NCI-H1417 treated with DMSO at 0.1 percent for 48 hours (cell line): ENCODE measurements at regions not wholly inside any gene's neighbourhood (a gene's known extent, or its start where the extent isn't known, plus 50 kb on each side); places are given as distances from the start of the nearest gene placed in this dataset.

Experiments
- DNase-seq: peaks from one replicate; lab custom pipeline; 2025; lab: John Stamatoyannopoulos, UW

DNA sequence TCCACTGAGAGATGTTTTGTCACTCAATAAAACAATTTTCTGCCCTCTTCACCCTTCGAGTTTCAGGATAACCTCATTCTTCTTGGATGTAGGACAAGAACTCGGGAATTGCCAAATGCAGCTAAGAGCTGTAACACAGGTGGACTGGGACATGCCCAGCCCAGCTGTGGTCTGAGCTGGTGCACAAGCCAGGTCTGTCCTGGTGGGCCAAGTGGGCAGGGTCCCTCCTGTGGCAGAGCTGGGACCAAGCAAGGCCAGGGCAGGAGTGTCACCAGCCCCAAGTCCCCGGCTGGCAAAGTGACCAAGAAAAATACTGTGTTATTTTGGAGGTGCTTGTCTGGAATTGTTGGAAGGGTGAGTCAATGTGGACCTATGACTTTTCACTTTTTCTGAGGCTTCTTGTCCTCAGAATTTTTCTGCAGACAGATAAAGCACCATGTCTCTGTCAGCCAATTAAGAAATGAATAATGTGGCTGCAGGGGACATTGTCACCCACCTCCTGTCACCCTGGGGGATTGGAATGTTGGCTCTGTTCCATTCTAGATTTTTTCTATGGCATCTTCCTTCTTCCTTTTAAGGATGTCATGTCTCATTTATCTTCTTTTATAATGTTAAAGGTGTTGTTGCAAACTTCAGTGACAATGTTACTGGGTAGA lies 645.2 kb upstream of the EPHA6 start:
- DNase-seq: no peak

DNA sequence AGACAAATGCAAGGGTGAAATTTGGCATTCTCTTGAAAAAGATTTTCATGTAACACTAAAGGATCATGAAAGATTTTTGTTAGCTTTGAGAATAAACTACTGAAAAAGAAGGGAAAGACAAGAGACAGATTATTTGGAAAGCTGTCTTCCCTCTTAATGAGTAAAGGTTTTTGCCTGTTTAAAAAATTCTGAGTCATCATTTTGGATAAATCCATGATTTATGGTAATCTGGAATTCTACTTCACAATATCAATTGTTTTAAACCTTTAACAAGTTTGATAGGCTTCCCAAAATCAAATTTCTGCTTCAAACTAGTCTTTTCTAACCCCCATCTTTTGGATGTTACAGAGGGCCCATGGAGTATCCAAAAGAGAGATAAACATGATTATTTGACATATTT lies 641.5 kb upstream of the EPHA6 start:
- no peak for DNase-seq

DNA sequence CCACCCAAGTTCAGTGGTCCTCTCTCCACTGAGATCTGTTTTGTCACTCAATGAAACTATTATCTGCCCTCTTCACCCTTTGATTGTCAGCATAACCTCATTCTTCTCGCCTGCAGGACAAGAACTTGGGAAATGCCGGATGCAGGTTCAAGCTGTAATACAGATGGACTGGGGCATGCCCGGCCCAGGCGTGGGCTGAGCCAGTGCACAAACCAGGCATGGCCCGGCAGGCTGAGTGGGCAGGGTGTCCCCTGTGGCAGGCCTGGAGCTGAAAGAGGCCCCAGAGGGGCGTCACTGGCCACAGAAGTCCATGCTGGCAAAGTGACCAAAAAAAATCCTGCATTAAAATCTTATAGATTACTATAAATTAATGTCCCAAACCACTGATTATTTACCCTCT lies 638.9 kb upstream of the EPHA6 start:
- DNase-seq: no peak

DNA sequence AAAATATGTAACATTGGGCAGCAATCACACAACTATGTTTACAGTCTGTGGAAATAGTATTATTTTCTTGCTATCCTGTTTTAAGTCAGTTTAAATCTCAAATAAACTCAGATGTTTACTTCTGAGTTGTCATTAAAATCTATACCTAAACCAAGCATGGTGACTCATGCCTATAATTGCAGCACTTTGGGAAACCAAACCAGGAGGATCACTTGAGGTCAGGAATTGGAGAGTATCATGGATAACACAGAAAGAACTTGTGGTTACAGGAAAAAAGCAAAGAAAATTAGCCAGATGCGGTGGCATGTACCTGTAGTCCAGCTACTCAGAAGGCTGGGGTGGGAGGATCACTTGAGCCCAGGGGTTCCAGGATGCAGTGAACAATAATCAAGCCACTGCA lies 631.6 kb upstream of the EPHA6 start:
- no peak for DNase-seq

DNA sequence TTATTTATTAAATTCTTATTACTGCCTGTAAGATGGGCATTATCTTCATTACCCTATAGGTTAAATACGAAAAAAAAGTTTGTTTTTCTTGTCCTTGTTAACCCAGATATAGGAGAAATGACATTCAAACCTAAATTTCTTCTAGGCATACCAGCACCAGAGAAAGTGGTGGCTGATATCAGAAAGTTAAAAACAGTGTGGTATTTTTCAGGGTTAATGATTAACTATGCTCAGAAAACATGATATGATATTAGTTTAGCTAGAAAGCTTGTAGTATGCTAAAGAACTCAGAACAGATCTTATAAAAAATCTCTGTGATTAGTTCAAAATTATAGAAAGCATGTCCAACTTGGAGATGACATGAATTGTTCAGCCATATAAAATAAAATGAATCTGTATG lies 630.5 kb upstream of the EPHA6 start:
- DNase-seq: no peak

DNA sequence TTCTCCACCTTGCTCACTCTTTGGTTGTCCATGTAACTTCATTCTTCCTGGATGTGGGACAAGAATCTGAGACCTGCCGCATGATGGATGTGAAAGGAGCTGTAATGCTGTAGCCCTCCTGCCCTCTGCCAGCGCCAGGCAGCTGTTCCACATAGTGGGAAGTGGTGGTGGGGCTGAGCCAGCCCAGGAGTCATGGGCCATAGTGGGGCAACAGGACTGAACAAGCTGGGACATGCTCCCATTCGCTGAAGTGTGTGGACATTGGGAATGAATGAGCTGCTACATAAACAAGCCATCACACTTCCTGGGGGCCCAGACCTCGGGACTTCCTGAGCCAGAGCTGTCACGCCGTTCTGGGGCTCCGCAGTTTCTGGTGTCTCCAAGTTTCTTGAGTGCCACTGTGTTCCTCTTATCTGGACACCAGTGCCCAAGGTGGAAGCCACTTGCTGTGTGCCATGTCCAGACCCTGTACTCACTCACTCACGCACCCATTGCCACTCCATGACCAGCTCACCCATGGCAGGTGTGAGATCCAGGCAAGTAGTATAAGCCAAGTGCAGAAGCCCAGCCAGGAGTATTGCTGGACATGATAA lies 624.3 kb upstream of the EPHA6 start:
- no peak for DNase-seq

DNA sequence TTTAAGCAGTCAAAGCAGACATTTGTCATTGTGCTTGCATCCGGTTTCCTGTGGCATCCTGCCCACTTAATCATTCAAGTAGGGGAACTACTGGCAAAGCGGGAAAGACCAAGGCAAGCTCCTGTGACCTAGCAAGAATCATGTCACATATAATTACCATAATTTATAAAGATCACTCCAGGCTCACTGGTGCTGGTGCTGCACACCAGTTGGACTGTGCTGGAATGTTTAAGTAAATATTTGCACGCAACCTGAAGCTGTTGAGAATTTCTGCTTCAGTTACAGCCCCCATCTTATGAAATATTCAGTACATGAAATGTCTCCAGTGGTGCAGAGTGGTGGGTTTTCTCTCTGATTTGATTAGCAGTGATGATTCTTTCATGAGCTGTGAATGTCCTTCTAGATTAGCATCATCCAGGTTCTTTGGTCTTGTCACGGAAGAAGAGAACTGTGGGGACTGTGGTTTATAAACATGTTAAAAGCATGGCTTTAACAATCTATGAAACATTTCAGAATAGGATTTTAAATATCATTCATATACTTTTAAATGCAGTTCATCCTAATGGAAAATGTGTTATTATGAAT lies 621.3 kb upstream of the EPHA6 start:
- no peak for DNase-seq

DNA sequence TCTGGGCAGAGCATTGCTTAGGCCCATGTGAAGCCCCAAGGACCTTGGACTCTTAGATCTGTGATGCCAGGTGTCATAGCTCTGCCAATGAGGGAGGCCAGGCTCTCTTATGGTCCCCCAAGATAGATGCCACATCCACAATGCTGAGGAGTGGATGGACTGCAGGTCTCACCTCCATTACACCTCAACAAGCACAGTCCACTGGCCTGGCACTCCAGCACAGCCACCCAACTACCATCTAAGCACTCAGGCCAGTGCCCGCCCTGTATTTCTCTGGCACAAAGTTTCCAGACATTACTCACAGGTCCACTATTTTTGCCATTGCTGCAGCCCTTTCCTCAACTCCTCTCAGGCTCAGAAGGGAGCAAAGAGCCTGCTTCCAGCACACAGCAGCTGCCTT lies 613.5 kb upstream of the EPHA6 start:
- DNase-seq: no peak

DNA sequence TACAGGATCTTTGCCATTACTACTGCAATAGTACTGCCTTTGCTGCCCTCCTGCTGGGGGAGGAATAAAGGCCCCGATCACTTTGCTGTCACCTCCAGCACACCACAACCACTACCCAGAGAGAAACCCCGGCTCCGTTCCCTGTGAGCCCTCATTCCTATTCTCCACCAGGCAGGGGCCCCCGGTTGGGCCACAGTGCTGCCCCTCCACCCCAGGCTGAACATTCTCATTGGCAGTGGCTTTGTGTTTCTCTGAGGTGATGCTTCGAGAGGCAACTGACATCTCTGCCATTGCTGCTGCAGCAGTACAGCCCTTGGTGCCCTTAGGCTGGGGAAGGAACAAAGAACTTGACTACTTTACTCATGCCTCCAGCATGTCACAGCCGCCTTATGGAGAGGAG lies 612.9 kb upstream of the EPHA6 start:
- DNase-seq: no peak

DNA sequence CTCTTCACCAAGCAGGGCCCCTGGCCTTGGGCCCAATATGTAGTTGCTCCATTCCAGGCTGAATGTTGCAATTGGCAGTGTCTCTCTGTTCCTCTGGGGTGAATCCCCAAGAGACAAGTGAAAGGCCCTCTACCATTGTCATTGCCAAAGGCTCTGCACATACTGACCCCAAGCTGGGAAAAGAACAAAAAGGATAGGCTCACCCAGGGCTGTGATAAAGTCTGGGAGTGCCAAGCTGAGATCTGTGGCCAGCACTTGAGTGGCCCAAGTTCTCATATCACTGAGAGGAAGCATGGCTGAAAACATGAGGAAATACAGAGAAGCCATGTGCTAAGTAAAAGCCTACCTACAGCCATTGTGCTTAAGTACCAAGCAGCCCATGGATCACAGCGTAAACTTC lies 612.2 kb upstream of the EPHA6 start:
- DNase-seq: no peak

DNA sequence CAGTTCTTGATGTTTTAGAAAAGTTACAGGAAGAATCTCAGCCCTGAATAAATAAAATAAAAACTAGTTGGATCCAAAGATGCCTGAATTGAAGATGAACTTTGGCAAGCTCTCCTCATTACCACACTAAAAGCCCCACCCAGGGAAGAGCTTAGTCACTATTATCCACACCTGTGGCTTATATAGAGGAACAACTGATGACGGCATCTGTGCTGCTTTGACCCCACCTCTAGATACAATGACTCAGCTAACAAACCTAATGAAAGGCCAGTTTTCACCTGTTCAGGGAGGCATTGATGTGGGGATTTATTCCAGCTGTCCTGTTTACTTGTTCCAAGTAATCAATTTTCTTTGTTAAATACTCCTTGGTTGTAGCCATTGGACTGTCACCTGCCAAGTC lies 604.7 kb upstream of the EPHA6 start:
- no peak for DNase-seq

DNA sequence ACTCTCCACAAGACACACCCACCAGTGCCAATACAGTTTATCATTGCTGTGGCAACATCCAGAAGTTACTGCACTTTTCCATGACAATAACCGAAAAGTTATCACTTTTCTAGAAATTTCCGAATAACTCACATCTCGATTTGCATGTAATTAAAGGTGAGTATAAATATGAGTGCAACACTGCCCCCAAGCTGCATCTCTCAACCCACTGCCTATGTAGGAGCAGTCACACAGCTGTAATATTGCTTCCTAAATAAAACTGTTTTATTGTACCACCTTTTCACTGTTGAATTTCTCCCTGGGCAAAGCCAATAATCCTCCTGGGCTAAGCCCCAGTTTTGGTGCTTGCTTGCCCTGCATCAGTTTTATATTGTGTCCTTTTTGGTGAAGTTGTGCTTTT lies 601.0 kb upstream of the EPHA6 start:
- no peak for DNase-seq

DNA sequence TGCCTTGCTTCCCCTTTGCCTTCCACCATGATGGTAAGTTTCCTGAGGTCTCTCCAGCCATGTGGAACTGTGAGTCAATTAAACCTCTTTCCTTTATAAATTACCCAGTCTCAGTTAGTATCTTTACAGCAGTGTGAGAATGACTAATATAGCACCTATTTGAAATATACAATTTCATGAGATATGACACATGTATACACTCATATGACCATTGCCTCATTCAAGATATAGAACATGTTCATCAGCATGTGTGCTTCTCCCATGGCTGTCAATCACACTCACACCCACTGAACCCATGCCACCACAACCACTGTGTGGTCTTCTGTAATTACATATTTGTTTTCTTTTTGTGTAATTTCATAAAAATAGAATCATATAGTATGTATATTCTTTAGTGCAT lies 599.5 kb upstream of the EPHA6 start:
- no peak for DNase-seq

DNA sequence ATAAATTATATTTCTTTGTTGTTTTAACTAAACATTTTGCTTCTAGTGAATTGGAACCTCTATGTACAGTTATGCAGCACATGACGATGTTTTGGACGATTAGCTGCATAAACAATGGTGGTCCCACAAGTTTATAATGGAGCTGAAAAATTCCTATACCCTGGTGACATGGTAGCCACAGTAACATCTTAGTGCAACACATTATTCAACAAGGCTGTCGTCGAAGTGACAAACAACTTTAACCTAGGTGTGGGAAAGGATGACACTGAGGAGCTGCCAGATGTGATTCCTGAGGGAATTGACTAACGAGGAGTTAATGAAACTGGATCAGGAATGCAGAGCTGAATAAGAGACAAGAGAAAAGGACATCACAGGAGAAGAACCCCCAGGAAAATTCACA lies 588.9 kb upstream of the EPHA6 start:
- DNase-seq: no peak

DNA sequence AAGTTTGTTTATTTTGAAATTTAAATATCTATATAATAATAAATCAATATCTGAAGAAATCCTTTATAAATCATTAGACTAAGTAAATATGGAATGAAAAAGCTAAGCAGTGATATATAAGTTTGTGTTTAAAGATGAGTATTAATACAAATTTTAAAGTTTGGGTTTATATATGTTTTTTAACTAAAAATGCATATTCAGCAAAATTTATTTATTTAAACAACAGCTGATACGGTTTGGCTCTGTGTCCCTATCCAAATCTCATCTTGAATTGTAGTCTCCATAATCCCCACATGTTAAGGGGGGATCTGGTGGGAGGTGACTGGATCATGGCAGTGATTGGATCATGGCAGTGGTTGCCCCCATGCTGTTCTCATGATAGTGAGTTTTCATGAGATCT lies 580.7 kb upstream of the EPHA6 start:
- DNase-seq: no peak

DNA sequence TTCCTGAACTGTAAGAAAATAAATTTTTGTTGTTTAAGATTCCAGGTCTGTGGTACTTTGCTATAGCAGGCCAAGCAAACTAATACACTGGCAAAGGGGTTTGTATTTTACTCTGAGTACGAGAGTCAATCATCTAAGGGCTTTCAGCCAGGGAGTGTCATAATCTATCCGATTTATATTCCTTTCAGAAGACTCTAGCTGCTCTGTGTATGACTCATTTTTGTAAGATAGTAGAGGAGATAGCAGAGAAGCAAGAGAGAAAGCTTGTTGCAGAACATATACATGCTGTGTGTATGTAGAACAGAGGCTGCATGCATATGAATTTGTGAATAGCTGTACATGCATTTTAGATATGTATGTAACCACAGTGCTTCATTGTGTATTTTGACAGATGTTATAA lies 577.9 kb upstream of the EPHA6 start:
- DNase-seq: no peak

DNA sequence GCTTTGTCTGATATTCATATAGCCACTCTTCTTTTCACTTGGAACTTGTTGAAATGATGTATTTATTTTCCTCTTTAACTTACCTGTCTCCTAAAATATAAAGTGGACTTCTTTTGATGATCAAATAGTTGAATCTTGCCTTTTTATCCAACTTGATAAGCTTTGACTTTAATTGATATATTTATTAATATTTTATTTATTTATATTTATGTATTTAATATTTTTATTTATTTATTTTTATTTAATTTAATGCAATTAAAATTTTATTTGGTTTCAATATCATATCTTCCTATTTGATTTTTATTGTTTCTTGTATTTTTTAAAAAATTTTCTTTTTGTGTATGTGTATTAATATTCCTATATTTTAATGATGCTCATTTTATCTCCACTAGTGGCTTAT lies 555.1 kb upstream of the EPHA6 start:
- DNase-seq: no peak

DNA sequence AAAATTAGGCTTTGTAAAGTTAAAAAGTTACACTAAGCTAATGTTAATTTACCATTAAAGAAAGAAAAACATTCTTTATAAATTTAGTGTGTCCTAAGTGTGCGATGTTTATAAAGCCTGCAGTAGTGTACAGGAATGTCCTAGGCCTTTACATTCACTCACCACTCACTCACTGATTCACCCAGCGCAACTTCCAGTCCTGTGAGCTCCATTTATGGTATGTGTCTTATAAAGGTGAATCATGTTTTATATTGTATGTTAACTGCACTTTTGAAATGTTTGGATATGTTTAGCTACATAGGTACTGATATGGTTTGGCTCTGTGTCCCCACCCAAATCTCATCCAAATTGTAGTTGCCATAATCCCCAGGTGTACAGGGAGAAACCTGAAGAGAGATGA lies 549.7 kb upstream of the EPHA6 start:
- DNase-seq: no peak

DNA sequence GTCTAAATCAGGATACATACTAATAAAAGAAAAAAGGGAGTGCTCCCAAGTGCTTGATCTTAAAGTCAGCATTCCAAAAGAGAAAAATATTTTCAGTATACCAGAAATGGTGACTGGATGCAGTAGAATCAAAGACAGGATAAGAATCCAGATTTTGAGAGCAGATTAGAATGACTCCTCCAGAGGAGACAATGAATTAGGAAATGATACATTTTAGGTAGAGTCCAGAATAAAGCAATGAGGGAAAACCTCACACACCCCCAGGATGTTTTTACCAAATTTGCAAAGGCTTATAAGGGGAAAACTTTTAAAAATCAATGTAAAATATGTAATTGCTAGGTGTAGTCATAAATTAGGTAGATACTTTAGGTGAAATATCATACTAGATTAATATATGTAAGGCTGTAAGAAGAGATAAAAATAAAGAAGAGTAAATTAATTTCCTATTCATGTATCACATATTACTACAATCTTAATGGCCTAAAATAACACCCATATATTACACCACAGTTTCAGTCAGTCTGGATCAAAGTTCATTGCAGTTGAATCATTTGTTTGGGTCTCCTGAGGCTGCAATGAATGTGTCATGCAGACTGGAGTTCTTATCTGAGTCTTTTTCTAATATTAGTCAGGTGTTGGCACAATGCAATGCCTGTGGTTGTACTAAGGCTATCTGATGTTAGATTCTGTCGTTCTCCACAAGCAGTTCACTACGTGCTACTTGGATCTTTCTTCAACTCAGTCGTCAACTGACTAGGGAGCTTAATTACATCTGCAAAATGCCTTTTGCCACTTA lies 547.8 kb upstream of the EPHA6 start:
- no peak for DNase-seq

DNA sequence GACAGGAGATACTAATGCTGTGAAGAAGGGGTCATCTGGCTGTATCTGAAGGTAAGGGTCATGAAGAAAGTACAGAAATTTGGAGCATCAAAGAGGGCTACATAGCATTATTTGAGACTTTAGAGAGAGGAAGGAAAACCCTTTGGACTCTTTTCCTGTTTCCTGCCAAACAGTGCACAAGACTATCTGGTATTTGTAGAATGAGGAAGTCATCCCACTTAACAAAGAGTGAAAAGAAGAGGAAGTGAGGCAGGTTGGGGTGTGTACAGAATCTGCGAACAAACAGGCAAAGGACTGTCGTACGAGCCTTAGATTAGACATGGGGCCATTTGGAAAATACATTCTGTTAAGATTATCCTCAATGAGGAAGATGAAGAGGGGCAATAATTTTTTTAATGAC lies 546.8 kb upstream of the EPHA6 start:
- DNase-seq: no peak

DNA sequence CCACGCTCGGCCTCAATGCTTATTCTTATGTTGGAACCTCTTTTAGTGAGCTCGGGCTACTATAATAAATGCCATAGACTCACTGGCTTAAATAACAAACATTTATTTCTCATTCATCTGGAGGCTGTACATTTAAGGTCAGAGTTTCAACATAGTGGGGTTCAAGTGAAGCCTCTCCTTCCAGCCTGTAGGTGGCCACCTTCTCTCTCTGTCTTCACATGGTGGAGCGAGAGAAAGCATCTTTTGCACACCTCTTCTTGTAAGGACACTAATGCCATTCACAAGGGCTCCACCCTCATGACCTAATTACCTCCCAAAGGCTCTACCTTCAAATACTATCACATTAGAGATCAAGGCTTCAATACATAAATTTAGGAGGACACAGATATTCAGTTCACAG lies 520.3 kb upstream of the EPHA6 start:
- no peak for DNase-seq

DNA sequence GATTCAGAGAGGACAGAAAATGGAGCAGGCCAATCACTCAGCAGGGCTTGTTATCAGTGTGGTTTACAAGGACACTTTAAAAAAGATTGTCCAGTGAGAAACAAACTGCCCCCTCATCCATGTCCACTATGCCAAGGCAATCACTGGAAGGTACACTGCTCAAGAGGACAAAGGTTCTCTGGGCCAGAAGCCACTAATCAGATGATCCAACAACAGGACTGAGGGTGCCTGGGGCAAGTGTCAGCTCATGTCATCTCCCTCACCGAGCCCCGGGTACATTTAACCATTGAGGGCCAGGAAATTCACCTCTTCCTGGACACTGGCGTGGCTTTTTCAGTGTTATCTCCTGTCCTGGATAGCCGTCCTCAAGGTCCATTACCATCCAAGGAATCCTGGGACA lies 513.7 kb upstream of the EPHA6 start:
- DNase-seq: no peak

DNA sequence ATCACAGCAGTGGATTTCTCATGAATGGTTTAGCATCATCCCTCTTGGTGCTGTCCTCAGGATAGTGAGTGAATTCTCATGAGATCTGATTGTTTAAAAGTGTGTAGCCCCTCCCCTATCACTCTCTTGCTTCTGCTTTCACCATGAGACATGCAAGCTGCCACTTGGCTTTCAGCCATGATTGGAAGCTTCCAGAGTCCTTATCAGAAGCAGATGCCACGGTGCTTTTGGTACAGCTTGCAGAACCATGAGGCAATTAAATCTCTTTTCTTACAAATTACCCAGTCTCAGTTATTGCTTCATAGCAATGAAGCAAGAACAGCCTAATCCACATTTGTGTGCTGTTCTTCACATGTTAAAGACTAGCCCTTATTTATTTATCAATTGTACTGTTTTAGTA lies 495.2 kb upstream of the EPHA6 start:
- DNase-seq: no peak
